ENCODE measurements at regions not wholly inside any gene's neighbourhood (a gene's known extent, or its start where the extent isn't known, plus 50 kb on each side); places are given as distances from the start of the nearest gene placed in this dataset.

- TF ChIP-seq, protein P1, sequence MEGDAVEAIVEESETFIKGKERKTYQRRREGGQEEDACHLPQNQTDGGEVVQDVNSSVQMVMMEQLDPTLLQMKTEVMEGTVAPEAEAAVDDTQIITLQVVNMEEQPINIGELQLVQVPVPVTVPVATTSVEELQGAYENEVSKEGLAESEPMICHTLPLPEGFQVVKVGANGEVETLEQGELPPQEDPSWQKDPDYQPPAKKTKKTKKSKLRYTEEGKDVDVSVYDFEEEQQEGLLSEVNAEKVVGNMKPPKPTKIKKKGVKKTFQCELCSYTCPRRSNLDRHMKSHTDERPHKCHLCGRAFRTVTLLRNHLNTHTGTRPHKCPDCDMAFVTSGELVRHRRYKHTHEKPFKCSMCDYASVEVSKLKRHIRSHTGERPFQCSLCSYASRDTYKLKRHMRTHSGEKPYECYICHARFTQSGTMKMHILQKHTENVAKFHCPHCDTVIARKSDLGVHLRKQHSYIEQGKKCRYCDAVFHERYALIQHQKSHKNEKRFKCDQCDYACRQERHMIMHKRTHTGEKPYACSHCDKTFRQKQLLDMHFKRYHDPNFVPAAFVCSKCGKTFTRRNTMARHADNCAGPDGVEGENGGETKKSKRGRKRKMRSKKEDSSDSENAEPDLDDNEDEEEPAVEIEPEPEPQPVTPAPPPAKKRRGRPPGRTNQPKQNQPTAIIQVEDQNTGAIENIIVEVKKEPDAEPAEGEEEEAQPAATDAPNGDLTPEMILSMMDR (IDR thresholded peaks at IDR 0.05), result no peak
- TF ChIP-seq POLR2AphosphoS5 (IDR thresholded peaks at IDR 0.05) (no peak), POLR2A (IDR thresholded peaks at IDR 0.05) (no peak)
Measured at GRCh38 chr1:101081496-101082488, 56.2 kb upstream of the DPH5 start.
